Fibroblast of upper back skin (primary cell): ENCODE measurements at regions not wholly inside any gene's neighbourhood (a gene's known extent, or its start where the extent isn't known, plus 50 kb on each side); places are given as distances from the start of the nearest gene placed in this dataset.

Source experiments
- DNase-seq: peaks from one replicate; pipeline ENCODE4 v3.0.0-alpha.2; 2013

DNA sequence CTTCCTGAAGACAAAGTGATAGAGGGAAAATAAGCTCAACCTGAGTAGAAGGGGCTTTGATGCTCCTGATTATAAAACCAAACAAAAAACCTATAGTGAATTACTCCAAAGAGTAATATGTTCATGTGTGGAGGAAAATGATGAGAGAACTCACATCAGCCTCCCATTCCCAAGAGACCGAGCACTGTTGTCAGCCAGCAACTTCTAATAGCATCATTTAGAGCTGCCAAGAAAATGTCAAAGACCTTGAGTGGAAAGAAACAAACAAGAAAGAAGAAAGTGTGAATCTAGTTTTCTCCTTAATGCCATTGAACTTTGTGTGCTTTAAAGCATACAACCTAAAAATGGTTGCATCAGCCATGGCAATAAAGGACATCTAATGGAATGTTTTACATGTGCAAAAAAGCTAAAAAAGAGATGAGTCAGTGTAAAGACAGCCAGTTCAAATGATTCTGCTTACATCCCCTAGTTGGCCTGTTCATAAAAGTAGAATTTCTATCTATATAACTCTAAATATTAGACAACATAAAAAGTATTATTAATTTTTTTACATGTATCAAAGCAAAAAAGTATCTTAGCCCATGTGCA is 1066.2 kb downstream of the TDRD15 start:
- DNase-seq: peak; percentile 61

GRCh38 chr2:22194218-22194617 is 1070.5 kb downstream of the TDRD15 start:
- no peak for DNase-seq

DNA sequence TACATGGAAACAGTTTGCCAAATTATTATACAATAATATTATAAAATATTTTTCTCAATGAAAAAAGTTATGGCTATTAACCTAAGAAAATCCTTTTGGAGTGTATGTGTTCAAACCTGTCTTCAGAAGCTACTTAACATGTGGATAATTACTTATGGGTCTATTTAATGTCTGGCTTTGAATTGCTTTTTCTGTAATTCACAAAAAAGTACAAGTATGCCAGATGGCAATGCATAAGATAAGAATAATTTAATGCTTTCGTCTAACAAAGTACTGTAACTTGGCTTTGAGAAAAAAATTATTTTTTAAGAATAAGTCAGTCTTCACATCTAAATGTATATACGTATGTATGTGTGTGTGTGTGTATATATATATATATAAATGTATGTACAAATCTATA is 1073.0 kb downstream of the TDRD15 start:
- no peak for DNase-seq

DNA sequence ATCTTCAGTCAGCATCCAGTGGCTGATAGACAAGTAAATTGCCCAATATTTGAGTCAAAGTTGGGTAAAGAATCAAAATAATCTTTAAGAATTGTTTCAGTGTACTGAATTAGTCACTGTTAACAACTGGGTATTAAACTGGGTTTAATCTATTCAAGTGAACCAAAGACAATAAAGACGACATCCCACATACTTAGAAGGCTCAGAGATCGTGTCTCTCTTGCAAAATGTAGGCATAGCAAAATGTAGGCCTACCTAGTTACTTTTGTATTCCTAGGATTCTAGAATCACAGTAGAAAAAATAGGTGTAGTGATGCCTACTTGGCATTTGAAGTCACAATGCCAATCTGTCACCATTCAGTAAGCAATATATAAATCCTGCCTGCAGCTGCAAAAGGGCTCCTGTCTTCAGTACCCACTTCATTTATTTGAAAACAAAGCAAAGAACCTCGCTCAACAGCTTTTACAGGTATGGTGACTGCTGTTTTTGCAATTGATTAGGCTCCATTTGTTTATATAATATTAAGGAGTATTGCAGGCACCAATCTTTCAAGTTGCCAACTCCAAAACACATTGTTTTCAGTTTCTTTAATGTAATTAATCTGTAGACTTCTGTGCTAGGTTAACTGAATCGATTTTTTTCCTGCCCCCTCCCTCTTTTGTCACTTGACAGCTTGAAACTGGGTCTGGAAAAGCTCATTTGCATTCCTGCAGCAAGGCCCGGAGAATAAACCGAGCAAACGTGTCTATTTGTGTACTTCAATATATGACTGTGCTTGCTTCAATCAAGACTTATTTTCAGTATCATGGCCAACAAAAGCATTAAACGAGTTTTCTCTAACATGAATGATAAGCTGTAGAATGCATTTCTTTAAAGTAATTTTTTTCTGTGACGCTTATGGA is 1074.9 kb downstream of the TDRD15 start:
- DNase-seq: no peak

GRCh38 chr2:22199994-22200393 is 1076.2 kb downstream of the TDRD15 start:
- no peak for DNase-seq

DNA sequence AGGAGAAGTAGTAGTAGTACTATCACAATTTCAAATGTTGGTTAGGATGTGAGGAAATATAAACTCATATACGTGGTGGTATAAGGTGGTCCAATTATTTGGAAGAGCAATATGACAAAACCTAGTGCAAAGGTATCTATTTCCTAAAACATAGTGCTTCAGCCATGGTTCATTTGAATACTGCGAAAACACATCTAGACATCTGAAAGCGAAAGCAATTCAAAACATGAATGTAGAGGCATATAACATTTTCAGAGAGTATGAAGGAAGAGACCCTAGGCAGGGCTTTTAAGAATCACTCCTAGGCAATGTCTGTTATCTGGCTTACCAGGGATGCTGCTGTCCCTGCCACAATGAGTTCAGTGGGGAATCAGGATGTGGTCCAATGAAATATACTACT is 1085.8 kb downstream of the TDRD15 start:
- DNase-seq: no peak

- no peak for DNase-seq
Measured at GRCh38 chr2:22213237-22213636, 1089.5 kb downstream of the TDRD15 start.

DNA sequence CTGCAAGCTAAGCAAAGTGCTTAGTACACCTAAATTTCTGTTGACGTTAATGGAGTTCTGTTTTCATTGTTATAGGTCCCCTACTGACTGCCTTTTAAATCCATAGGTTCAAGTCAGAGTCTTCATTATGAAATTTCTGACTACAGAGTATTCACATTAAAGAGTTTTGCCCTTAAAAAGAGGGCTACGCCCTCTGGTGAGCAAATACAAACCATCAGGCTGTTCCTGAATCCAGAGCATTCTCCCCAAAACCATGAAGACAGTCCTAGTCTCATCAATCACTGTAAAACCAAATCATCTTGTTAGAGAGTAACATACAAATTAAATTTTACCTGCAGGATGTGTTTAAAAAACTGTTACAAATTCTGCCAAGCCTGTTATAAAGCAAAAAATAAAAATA is 1091.7 kb downstream of the TDRD15 start:
- no peak for DNase-seq

- no peak for DNase-seq
Measured at GRCh38 chr2:22217881-22218280, 1094.1 kb downstream of the TDRD15 start.

- DNase-seq: no peak
Measured at GRCh38 chr2:22221006-22221405, 1097.2 kb downstream of the TDRD15 start.

GRCh38 chr2:22238967-22239366 is 1115.2 kb downstream of the TDRD15 start:
- no peak for DNase-seq

- no peak for DNase-seq
Measured at GRCh38 chr2:22247466-22247865, 1123.7 kb downstream of the TDRD15 start.

GRCh38 chr2:22248851-22249250 is 1125.1 kb downstream of the TDRD15 start:
- DNase-seq: no peak

- no peak for DNase-seq
Measured at GRCh38 chr2:22253171-22253570, 1129.4 kb downstream of the TDRD15 start.

DNA sequence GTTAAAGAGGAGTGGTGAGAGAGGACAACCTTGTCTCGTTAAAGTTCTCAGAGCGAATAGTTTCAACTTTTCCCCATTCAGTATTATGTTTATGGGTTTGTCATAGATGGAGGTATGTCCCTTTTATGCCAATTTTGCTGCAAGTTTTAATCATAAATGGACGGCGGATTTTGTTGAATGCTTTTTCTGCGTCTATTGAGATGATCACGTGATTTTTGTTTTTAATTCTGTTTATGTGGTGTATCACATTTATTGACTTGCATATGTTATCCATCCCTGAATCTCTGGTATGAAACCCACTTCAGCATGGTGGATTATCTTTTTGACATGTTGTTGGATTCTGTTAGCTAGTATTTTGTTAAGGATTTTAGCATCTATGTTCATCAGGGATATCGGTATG is 1123.8 kb upstream of the KLHL29 start:
- no peak for DNase-seq

DNA sequence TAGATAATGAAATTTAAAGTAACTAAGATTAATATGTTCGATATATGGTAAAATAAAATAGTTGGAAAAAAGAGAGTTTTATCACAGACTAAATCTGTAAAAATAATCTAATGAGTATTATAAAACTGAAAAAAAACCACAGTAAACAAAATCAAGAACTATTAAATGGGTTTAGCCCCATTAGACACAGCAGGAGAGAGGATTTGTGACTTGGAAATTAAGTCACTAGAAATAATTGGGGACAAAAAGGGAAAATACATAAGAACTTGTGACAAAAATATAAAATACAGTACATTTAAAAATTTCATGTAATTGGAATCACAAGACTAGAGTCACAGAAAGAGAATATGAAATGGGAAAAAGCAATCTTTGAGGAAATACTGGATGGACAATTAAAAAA is 1114.6 kb upstream of the KLHL29 start:
- no peak for DNase-seq

DNA sequence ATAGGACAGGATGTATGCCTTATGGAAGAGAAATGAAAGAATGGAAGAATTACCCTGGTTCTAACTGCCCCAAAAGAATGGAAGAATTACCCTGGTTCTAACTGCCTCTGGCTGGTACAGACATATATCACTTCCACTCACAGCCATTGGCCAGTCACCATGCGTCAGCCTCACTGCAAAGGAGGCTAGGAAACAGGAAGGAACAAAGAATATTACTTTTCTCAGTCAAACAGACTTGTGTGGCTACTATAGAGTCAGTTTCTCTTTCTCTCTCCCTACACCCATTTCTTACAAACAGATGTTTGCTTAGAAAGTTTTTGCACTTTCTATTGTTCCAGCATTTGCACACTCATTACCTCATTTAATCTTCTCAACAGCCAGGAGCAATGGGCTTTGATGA is 1111.1 kb upstream of the KLHL29 start:
- no peak for DNase-seq

DNA sequence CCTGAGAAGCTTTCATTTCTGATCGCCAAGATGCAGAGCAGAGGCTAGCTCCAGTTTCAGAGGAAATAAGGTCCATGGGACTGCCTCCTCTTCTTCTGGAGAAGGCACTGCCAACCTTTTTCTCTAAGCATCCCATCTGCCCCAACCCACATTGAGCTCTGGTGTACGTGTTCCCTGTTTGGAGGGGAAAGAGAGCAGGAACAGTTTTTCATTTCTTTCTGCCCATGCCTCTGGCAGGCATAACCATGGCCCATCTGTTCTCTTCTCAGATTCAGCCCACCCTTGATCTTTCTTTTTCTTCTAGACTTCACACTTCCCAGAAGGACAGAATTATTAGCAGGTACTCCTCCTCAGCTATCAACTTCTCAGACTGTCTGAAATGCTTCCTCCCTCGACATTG is 1110.3 kb upstream of the KLHL29 start:
- DNase-seq: no peak

DNA sequence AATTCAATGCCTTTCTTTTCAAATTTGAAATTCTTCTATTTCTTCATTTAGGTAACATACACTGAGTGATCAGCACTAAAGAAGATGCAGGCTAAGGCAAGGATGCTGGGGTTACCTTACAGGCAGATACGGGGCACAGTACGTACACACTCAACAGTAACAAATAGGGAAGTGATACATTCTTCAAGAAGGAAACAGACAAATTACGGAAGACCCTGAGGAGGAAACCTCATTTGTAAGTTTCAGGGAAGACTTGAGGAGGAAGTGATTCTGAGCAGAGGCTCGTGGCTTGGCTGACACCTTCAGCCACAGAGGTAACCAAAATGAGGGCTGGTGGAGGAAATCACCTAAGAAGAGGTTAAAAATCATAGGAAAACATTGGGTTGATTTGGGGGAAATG is 1108.3 kb upstream of the KLHL29 start:
- DNase-seq: no peak

GRCh38 chr2:22279541-22279940 is 1105.4 kb upstream of the KLHL29 start:
- DNase-seq: no peak

DNA sequence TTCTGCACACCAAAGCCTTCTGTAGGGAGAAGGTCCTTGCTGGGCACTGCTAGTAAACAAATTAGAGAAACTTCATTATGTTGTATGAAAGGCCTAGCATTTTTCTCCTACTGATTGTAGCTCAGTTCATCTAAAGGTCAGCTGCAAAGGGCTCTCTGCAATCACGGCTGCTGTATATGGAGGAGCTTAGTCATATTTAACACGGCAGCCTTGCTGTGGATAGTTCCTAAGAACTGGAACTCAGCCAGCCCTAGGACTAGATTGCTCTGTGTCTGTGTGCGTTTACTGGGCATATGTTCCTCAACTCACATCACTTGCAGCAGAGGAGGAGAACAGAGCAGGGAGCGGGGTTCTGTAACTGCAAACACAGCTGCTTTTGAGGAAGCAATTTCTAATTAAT is 1103.9 kb upstream of the KLHL29 start:
- peak; percentile 91 for DNase-seq

DNA sequence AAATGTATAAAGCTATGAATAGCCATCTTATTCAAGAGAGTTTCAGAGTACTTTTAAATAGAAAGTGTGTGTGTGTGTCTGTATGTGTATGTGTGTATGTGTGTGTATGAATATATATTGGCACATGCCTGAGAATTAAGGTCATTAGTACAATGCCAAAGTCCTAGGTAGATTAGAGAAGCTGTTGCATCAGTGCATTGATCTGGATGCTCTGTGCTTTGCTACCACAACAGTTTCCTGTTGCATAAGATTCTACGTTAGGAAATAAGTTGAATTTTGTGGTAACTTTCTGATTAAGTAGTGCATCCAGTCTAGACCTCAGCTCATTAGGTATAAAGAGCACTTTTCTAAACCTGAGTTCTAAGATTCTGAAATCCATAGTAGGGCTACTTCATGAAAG is 1102.8 kb upstream of the KLHL29 start:
- peak; percentile 22 for DNase-seq

GRCh38 chr2:22282916-22283315 is 1102.1 kb upstream of the KLHL29 start:
- DNase-seq: no peak

- no peak for DNase-seq
Measured at GRCh38 chr2:22283436-22283835, 1101.5 kb upstream of the KLHL29 start.

DNA sequence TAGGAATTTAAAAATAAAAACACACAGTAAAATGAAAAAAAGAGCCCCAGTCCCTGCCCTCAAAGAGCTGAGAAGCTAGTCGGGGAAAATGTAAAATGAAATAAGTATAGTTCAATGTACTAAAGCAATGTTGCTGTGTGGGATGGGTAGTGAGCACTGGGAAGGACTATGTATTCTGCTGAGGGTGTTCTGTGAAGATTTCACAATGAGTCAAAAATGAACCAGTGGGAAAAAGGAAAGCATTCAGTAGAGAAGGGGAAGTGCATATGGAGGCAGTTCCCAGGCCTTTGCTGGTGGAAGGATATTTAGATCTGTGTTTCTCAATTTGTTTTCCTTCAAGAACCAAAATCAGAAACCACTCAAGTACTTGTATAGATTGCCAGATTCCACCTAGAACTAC is 1094.7 kb upstream of the KLHL29 start:
- no peak for DNase-seq
